Upper lobe of left lung (tissue), 6 donors: ENCODE measurements at regions not wholly inside any gene's neighbourhood (a gene's known extent, or its start where the extent isn't known, plus 50 kb on each side); places are given as distances from the start of the nearest gene placed in this dataset.

Experiments used
- ATAC-seq, 2 donors: fragments of 200-7000 bp; cut with Tn5 transposase; one replicate each; pipeline ENCODE4 v1.9.1; 2022; ENCODE audit warnings: mild to moderate bottlenecking in 2 of 2, moderate library complexity in 2 of 2; ENCODE audit not compliant: low FRiP score in 2 of 2
- DNase-seq, 2 donors: peaks; one replicate each; pipeline ENCODE4 v3.0.0-alpha.2; 2019 to 2020
- H3K27ac ChIP-seq, 4 donors: fragments of 200-600 bp; sonication (generic); one replicate each; pipeline ENCODE4 v1.5.1; 2016 to 2019
- H3K27me3 ChIP-seq, 4 donors: fragments of 200-600 bp; sonication (generic); one replicate each; pipeline ENCODE4 v1.5.1; 2017 to 2019
- H3K36me3 ChIP-seq, 4 donors: fragments of 200-600 bp; sonication (generic); one replicate each; pipeline ENCODE4 v1.5.1; 2016 to 2019
- H3K4me1 ChIP-seq, 4 donors: fragments of 200-600 bp; sonication (generic); one replicate each; pipeline ENCODE4 v1.5.1; 2018 to 2019
- H3K4me3 ChIP-seq, 4 donors: fragments of 200-600 bp; sonication (generic); one replicate each; pipeline ENCODE4 v1.5.1; 2017 to 2019; ENCODE audit warnings: mild to moderate bottlenecking in 2 of 4, moderate library complexity in 1 of 4
- H3K9me3 ChIP-seq, 4 donors: fragments of 200-600 bp; sonication (generic); one replicate each; pipeline ENCODE4 v1.5.1; 2018 to 2019
- CTCF ChIP-seq, 6 experiments: fragments of 450-650 bp in 4 of 6; fragments of 200-600 bp in 2 of 6; sonication (generic) in 2 of 6; IDR thresholded peaks; one replicate each; pipeline ENCODE4 v1.5.1; 2016 to 2019; ENCODE audit warnings: antibody characterized with exemption in 6 of 6
- EP300 ChIP-seq, 4 donors: sonication (generic); formaldehyde crosslinking; IDR thresholded peaks; one replicate each; pipeline ENCODE4 v1.5.1; 2017; ENCODE audit warnings: antibody characterized with exemption in 4 of 4, control low read depth in 2 of 4
- POLR2A ChIP-seq, 4 donors: fragments of 450-650 bp; IDR thresholded peaks; one replicate each; pipeline ENCODE4 v1.5.1; 2016 to 2017; ENCODE audit warnings: antibody characterized with exemption in 4 of 4, mild to moderate bottlenecking in 2 of 4
- POLR2AphosphoS5 ChIP-seq, 2 donors: sonication (generic); formaldehyde crosslinking; IDR thresholded peaks; one replicate each; pipeline ENCODE4 v1.5.1; 2017; ENCODE audit warnings: antibody characterized with exemption in 2 of 2
- WGBS, 2 donors: methylation state at CpG; one replicate each; pipeline ENCODE4 v1.1.5; 2017 to 2018; 5-methylcytosine and 5-hydroxymethylcytosine counted together
- donor health status: DM: no; HTN: no; CAD: no; lungs with moderate emphysema.
- donor health status: DM: no; HTN: yes; CAD: no; lungs with severe emphysema.

- Histone ChIP-seq H3K4me3 (no peak overlapping the region), H3K27ac (no peak overlapping the region), H3K4me1 (no peaks in the 10 kb centered on the region), H3K36me3 (no peaks in the 10 kb centered on the region), H3K9me3 (no peaks in the 10 kb centered on the region), H3K27me3 (no peaks in the 10 kb centered on the region)
- ATAC-seq (no peak), DNase-seq (peak in 1 of 2 donors; percentile 4)
- WGBS, 2 donors, result 77 to 80% methylated on average over 6 of the region's 6 CpGs
- no peak for TF ChIP-seq EP300 (IDR thresholded peaks at IDR 0.05)
- TF ChIP-seq CTCF (IDR thresholded peaks at IDR 0.05), result no peak
- TF ChIP-seq POLR2A (IDR thresholded peaks at IDR 0.05), result no peak
- no peak for TF ChIP-seq POLR2AphosphoS5 (IDR thresholded peaks at IDR 0.05)
These were observed 547.0 kb downstream of the TBC1D22A start for GRCh38 chr22:47309476-47309875.

GRCh38 chr22:47308886-47309285 is 546.4 kb downstream of the TBC1D22A start:
- peak in 1 of 2 donors; percentile 2 for DNase-seq
- Histone ChIP-seq H3K27ac (no peak overlapping the region), H3K4me1 (no peaks in the 10 kb centered on the region), H3K36me3 (no peaks in the 10 kb centered on the region), H3K9me3 (no peaks in the 10 kb centered on the region), H3K4me3 (no peak overlapping the region), H3K27me3 (no peaks in the 10 kb centered on the region)
- ATAC-seq, result no peak
- 84 to 87% methylated on average over 2 of the region's 2 CpGs for WGBS, 2 donors
- TF ChIP-seq POLR2A (IDR thresholded peaks at IDR 0.05) (no peak), CTCF (IDR thresholded peaks at IDR 0.05) (no peak), POLR2AphosphoS5 (IDR thresholded peaks at IDR 0.05) (no peak), EP300 (IDR thresholded peaks at IDR 0.05) (no peak)

- ATAC-seq (no peak), DNase-seq (no peak)
- no peaks in the 10 kb centered on the region for H3K4me1 ChIP-seq
- TF ChIP-seq POLR2AphosphoS5 (IDR thresholded peaks at IDR 0.05), result no peak
- no peak for TF ChIP-seq EP300 (IDR thresholded peaks at IDR 0.05)
- TF ChIP-seq POLR2A (IDR thresholded peaks at IDR 0.05), result no peak
- no peak for TF ChIP-seq CTCF (IDR thresholded peaks at IDR 0.05)
- 58 to 65% methylated on average over 6 of the region's 6 CpGs for WGBS, 2 donors
- H3K27me3 ChIP-seq, result no peaks in the 10 kb centered on the region
- H3K4me3 ChIP-seq, result no peak overlapping the region
- no peaks in the 10 kb centered on the region for H3K9me3 ChIP-seq
- H3K27ac ChIP-seq, result no peak overlapping the region
- no peaks in the 10 kb centered on the region for H3K36me3 ChIP-seq
These were observed 545.4 kb downstream of the TBC1D22A start for GRCh38 chr22:47307822-47308221.

DNA sequence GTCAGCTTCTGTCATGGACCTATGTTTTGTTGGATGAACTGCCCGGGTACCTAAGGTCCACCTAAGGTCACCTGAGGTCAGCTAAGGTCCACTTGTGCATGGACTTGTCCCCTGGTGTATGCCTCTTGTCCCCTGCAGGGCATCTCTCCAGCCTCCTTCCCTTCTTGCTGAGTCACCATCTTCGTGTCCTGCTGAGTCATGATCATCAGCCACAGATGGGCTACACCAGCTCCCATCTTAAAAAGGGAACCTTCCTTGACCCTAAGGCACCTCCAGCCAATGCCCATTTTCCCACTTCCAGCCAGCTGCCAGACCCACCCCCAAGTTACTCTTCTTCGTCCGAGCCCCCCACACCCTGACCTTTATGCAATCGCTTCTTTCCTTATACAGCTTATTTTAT is 544.9 kb downstream of the TBC1D22A start:
- WGBS, 2 donors, result 75 to 78% methylated on average over 5 of the region's 5 CpGs
- no peak overlapping the region for H3K4me3 ChIP-seq
- no peaks in the 10 kb centered on the region for H3K4me1 ChIP-seq
- no peak for TF ChIP-seq CTCF (IDR thresholded peaks at IDR 0.05)
- TF ChIP-seq POLR2A (IDR thresholded peaks at IDR 0.05), result no peak
- no peak for TF ChIP-seq EP300 (IDR thresholded peaks at IDR 0.05)
- no peak for TF ChIP-seq POLR2AphosphoS5 (IDR thresholded peaks at IDR 0.05)
- no peak for ATAC-seq
- no peak overlapping the region for H3K27ac ChIP-seq
- no peaks in the 10 kb centered on the region for H3K27me3 ChIP-seq
- no peak for DNase-seq
- H3K36me3 ChIP-seq, result no peaks in the 10 kb centered on the region
- H3K9me3 ChIP-seq, result no peaks in the 10 kb centered on the region

DNA sequence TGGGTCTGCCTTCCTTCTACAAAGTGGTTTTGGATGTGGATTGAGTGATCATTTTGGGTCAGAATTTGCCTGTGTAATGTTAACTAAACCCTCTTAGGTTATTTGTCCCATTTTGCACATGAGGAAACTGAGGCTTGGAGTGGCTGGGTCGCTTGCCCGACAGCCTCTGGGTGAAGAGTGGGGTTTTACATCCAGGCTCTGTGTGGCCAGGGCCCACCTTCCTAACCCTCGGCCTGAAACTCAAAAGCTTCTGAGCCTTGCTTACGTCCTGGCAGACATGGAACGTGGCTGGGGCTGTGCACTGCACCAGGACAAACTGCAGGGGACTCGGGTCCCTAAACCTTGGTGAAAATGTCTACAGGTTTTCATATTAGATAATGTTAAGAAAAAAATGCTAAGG is 542.4 kb downstream of the TBC1D22A start:
- no peak for DNase-seq
- 91 to 94% methylated on average over 5 to 6 of the region's 6 CpGs for WGBS, 2 donors
- Histone ChIP-seq H3K4me3 (no peak overlapping the region), H3K36me3 (no peaks in the 10 kb centered on the region), H3K27me3 (no peaks in the 10 kb centered on the region), H3K4me1 (no peaks in the 10 kb centered on the region), H3K27ac (no peak overlapping the region), H3K9me3 (no peaks in the 10 kb centered on the region)
- no peak for ATAC-seq
- TF ChIP-seq POLR2A (IDR thresholded peaks at IDR 0.05), result no peak
- TF ChIP-seq EP300 (IDR thresholded peaks at IDR 0.05), result no peak
- TF ChIP-seq POLR2AphosphoS5 (IDR thresholded peaks at IDR 0.05), result no peak
- no peak for TF ChIP-seq CTCF (IDR thresholded peaks at IDR 0.05)
